ENCODE measurements at regions not wholly inside any gene's neighbourhood (a gene's known extent, or its start where the extent isn't known, plus 50 kb on each side); places are given as distances from the start of the nearest gene placed in this dataset.
"Not testable (repeated sequence)": the region's sequence is repeated elsewhere in the genome, so short reads cannot be mapped to it uniquely, and the experiment has no call there.

- DNase-seq, result no peak
Measured at GRCh38 chr2:53610260-53610659, 157.3 kb upstream of the CHAC2 start.

GRCh38 chr2:53609551-53609950, 158.1 kb upstream of the CHAC2 start:
- DNase-seq, result no peak

GRCh38 chr2:53608293-53608692, 159.3 kb upstream of the CHAC2 start:
- no peak for DNase-seq

GRCh38 chr2:53600815-53601214, 166.8 kb upstream of the CHAC2 start:
- no peak for DNase-seq

- not testable (repeated sequence) for DNase-seq
Measured at GRCh38 chr2:53586733-53587612, 180.6 kb upstream of the CHAC2 start.

- DNase-seq, result no peak
Measured at GRCh38 chr2:53584986-53585385, 182.6 kb upstream of the CHAC2 start.

GRCh38 chr2:53583583-53583982, 184.0 kb upstream of the CHAC2 start:
- DNase-seq, result no peak

- DNase-seq, result no peak
Measured at GRCh38 chr2:53582556-53582955, 185.0 kb upstream of the CHAC2 start.

- no peak for DNase-seq
Measured at GRCh38 chr2:53576166-53576565, 191.4 kb upstream of the CHAC2 start.

- no peak for DNase-seq
Measured at GRCh38 chr2:53575721-53576124, 191.9 kb upstream of the CHAC2 start.

- no peak for DNase-seq
Measured at GRCh38 chr2:53572696-53573095, 194.9 kb upstream of the CHAC2 start.

- no peak for DNase-seq
Measured at GRCh38 chr2:53569957-53570727, 197.5 kb upstream of the CHAC2 start.

GRCh38 chr2:53568469-53568868, 199.1 kb upstream of the CHAC2 start:
- DNase-seq, result no peak

- DNase-seq, result no peak
Measured at GRCh38 chr2:53567073-53567472, 200.5 kb upstream of the CHAC2 start.

- DNase-seq, result no peak
Measured at GRCh38 chr2:53562407-53562806, 205.2 kb upstream of the CHAC2 start.

GRCh38 chr2:53561155-53561554, 206.4 kb upstream of the CHAC2 start:
- DNase-seq, result no peak

- DNase-seq, result no peak
Measured at GRCh38 chr2:53559302-53559966, 208.2 kb upstream of the CHAC2 start.

- no peak for DNase-seq
Measured at GRCh38 chr2:53558867-53559266, 208.7 kb upstream of the CHAC2 start.

GRCh38 chr2:53549497-53549896, 218.1 kb upstream of the CHAC2 start:
- no peak for DNase-seq

- DNase-seq, result no peak
Measured at GRCh38 chr2:53545604-53546003, 222.0 kb upstream of the CHAC2 start.

- no peak for DNase-seq
Measured at GRCh38 chr2:53544871-53545558, 222.6 kb upstream of the CHAC2 start.

- DNase-seq, result no peak
Measured at GRCh38 chr2:53543083-53543482, 224.5 kb upstream of the CHAC2 start.

Data from cerebellar nuclear complex (tissue), 1 donor.